Neural crest cell (in vitro differentiated cells): ENCODE measurements at regions not wholly inside any gene's neighbourhood (a gene's known extent, or its start where the extent isn't known, plus 50 kb on each side); places are given as distances from the start of the nearest gene placed in this dataset.

ENCODE experiments used
- DNase-seq: peaks from one replicate; pipeline ENCODE4 v3.0.0; 2021; ENCODE audit warnings: low read depth, mixed read lengths, low spot score
- H3K27ac Mint-ChIP-seq: one replicate; pipeline ENCODE4 v1.8.0; 2021; ENCODE audit warnings: mild to moderate bottlenecking, mixed read lengths; ENCODE audit not compliant: unreplicated experiment
- H3K27me3 Mint-ChIP-seq: 2 replicates; pipeline ENCODE4 v1.8.0; 2021; ENCODE audit warnings: low read depth, mild to moderate bottlenecking, mixed read lengths
- H3K36me3 Mint-ChIP-seq: 2 replicates; pipeline ENCODE4 v1.8.0; 2021; ENCODE audit warnings: low read depth, mild to moderate bottlenecking, mixed read lengths
- H3K4me1 Mint-ChIP-seq: 2 replicates; pipeline ENCODE4 v1.8.0; 2021; ENCODE audit warnings: mixed read lengths
- H3K4me3 Mint-ChIP-seq: one replicate; pipeline ENCODE4 v1.8.0; 2021; ENCODE audit warnings: mild to moderate bottlenecking, mixed read lengths
- H3K9me3 Mint-ChIP-seq: 2 replicates; pipeline ENCODE4 v1.8.0; 2021; ENCODE audit warnings: mixed read lengths
- CTCF ChIP-seq: fragments of 200-600 bp; sonication (generic); conservative IDR thresholded peaks from 2 replicates; pipeline ENCODE4 v1.5.0; 2021; ENCODE audit warnings: antibody characterized with exemption, mild to moderate bottlenecking

- Mint-ChIP-seq H3K27ac (no peak overlapping the region), H3K9me3 (no peaks in the 10 kb centered on the region), H3K27me3 (no peaks in the 10 kb centered on the region), H3K4me1 (peaks cover 3% of the 10 kb centered on the region), H3K4me3 (no peak overlapping the region), H3K36me3 (no peaks in the 10 kb centered on the region)
- no peak for DNase-seq
- TF ChIP-seq CTCF, result no peak
These were observed 163.8 kb upstream of the ESRRG start for GRCh38 chr1:216887032-216887431.

GRCh38 chr1:216884614-216885229, 161.5 kb upstream of the ESRRG start:
- no peak for DNase-seq
- Mint-ChIP-seq H3K27me3 (no peaks in the 10 kb centered on the region), H3K27ac (no peak overlapping the region), H3K9me3 (no peaks in the 10 kb centered on the region), H3K36me3 (no peaks in the 10 kb centered on the region), H3K4me1 (peaks cover 3% of the 10 kb centered on the region), H3K4me3 (no peak overlapping the region)
- no peak for TF ChIP-seq CTCF

GRCh38 chr1:216883518-216883917, 160.3 kb upstream of the ESRRG start:
- TF ChIP-seq CTCF, result no peak
- Mint-ChIP-seq H3K27ac (no peak overlapping the region), H3K4me3 (no peak overlapping the region)

GRCh38 chr1:216881695-216882094, 158.5 kb upstream of the ESRRG start:
- no peak for DNase-seq
- no peak for TF ChIP-seq CTCF
- Mint-ChIP-seq H3K27me3 (no peaks in the 10 kb centered on the region), H3K4me1 (no peaks in the 10 kb centered on the region), H3K9me3 (no peaks in the 10 kb centered on the region), H3K36me3 (no peaks in the 10 kb centered on the region), H3K4me3 (no peak overlapping the region), H3K27ac (no peak overlapping the region)

More at GRCh38 chr1:216883518-216883917, 160.3 kb upstream of the ESRRG start:
- Mint-ChIP-seq H3K27me3 (no peaks in the 10 kb centered on the region), H3K36me3 (no peaks in the 10 kb centered on the region), H3K9me3 (no peaks in the 10 kb centered on the region), H3K4me1 (peaks cover under 1% of the 10 kb centered on the region)
- DNase-seq, result no peak

GRCh38 chr1:216866714-216867113, 143.5 kb upstream of the ESRRG start:
- Mint-ChIP-seq H3K36me3 (no peaks in the 10 kb centered on the region), H3K4me3 (no peak overlapping the region), H3K27me3 (no peaks in the 10 kb centered on the region), H3K4me1 (no peaks in the 10 kb centered on the region), H3K27ac (no peak overlapping the region), H3K9me3 (peaks cover 2% of the 10 kb centered on the region)
- TF ChIP-seq CTCF, result no peak
- DNase-seq, result no peak
